ENCODE measurements at regions not wholly inside any gene's neighbourhood (a gene's known extent, or its start where the extent isn't known, plus 50 kb on each side); places are given as distances from the start of the nearest gene placed in this dataset.

DNA sequence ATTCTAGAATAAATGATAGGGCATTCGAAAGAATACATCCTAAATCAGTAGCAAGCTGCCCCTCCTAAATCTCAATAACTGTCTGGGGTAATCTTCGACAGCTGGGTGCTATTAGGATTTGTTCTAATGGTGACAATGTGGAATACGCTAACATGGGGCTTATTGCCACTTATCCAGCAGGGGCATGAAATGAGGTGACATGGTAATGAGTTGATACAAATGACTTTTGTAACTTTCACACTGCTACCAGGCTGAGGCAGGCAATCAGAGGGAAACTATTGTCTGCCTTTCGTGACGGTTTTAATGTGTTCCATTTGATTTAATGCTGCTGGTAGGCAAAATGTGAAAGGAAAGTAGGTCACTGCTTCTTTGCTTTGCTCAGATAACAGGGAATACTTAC, 1047.4 kb upstream of the PABPC4L start:
- TF ChIP-seq, protein P1, sequence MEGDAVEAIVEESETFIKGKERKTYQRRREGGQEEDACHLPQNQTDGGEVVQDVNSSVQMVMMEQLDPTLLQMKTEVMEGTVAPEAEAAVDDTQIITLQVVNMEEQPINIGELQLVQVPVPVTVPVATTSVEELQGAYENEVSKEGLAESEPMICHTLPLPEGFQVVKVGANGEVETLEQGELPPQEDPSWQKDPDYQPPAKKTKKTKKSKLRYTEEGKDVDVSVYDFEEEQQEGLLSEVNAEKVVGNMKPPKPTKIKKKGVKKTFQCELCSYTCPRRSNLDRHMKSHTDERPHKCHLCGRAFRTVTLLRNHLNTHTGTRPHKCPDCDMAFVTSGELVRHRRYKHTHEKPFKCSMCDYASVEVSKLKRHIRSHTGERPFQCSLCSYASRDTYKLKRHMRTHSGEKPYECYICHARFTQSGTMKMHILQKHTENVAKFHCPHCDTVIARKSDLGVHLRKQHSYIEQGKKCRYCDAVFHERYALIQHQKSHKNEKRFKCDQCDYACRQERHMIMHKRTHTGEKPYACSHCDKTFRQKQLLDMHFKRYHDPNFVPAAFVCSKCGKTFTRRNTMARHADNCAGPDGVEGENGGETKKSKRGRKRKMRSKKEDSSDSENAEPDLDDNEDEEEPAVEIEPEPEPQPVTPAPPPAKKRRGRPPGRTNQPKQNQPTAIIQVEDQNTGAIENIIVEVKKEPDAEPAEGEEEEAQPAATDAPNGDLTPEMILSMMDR (IDR thresholded peaks at IDR 0.05), result no peak
- no peak for TF ChIP-seq POLR2A (IDR thresholded peaks at IDR 0.05)
